ENCODE measurements at regions not wholly inside any gene's neighbourhood (a gene's known extent, or its start where the extent isn't known, plus 50 kb on each side); places are given as distances from the start of the nearest gene placed in this dataset.

GRCh38 chr4:119942806-119943205, 123.8 kb downstream of the MAD2L1 start:
- no peak for DNase-seq
- Histone ChIP-seq H2BK5ac (ENCODE audit: low read length) (no peak overlapping the region), H3K4me3 (ENCODE audit: low read length) (no peak overlapping the region), H3K56ac (ENCODE audit: low read length) (no peak overlapping the region), H3K27me3 (ENCODE audit: insufficient read depth, low read length, poor library complexity) (no peaks in the 10 kb centered on the region), H4K8ac (ENCODE audit: low read depth, low read length) (no peak overlapping the region), H2BK120ac (ENCODE audit: low read depth, low read length) (no peak overlapping the region), H3K27ac (ENCODE audit: low read depth, low read length) (no peak overlapping the region), H3K79me1 (ENCODE audit: low read length) (no peaks in the 10 kb centered on the region), H2AK5ac (ENCODE audit: low read length) (no peak overlapping the region), H3K4ac (ENCODE audit: low read depth, low read length) (no peak overlapping the region), H3K79me2 (ENCODE audit: control insufficient read depth, insufficient read depth, low read length) (no peaks in the 10 kb centered on the region), H3K23ac (ENCODE audit: low read length) (no peak overlapping the region), H4K5ac (ENCODE audit: low read length) (no peak overlapping the region), H3K4me2 (ENCODE audit: low read length) (no peak overlapping the region), H2BK15ac (replicated peaks; ENCODE audit: low read depth) (no peak overlapping the region), H3K36me3 (ENCODE audit: control insufficient read depth, insufficient read depth, low read length) (no peaks in the 10 kb centered on the region), H3K9ac (ENCODE audit: low read length) (no peak overlapping the region), H3K18ac (ENCODE audit: low read length) (no peak overlapping the region), H3K4me1 (ENCODE audit: control insufficient read depth, low read depth, low read length) (no peaks in the 10 kb centered on the region)
- no CpG with 5 or more reads among the region's 1 CpG for WGBS (ENCODE audit: extremely low coverage, insufficient coverage, low lambda C conversion rate)

GRCh38 chr4:119940557-119940956, 126.1 kb downstream of the MAD2L1 start:
- H3K79me1 ChIP-seq (ENCODE audit: low read length) = no peaks in the 10 kb centered on the region
- no peak overlapping the region for H4K8ac ChIP-seq (ENCODE audit: low read depth, low read length)
- H2BK15ac ChIP-seq (replicated peaks; ENCODE audit: low read depth) = no peak overlapping the region
- H3K79me2 ChIP-seq (ENCODE audit: control insufficient read depth, insufficient read depth, low read length) = no peaks in the 10 kb centered on the region
- no peak overlapping the region for H2BK5ac ChIP-seq (ENCODE audit: low read length)
- H3K18ac ChIP-seq (ENCODE audit: low read length) = no peak overlapping the region
- WGBS (ENCODE audit: extremely low coverage, insufficient coverage, low lambda C conversion rate) = no CpG with 5 or more reads among the region's 1 CpG
- H4K5ac ChIP-seq (ENCODE audit: low read length) = no peak overlapping the region
- H3K4ac ChIP-seq (ENCODE audit: low read depth, low read length) = no peak overlapping the region
- H3K4me2 ChIP-seq (ENCODE audit: low read length) = no peak overlapping the region
- DNase-seq = no peak
- H3K23ac ChIP-seq (ENCODE audit: low read length) = no peak overlapping the region
- no peaks in the 10 kb centered on the region for H3K36me3 ChIP-seq (ENCODE audit: control insufficient read depth, insufficient read depth, low read length)
- H3K27ac ChIP-seq (ENCODE audit: low read depth, low read length) = no peak overlapping the region
- no peak overlapping the region for H3K56ac ChIP-seq (ENCODE audit: low read length)
- no peaks in the 10 kb centered on the region for H3K27me3 ChIP-seq (ENCODE audit: insufficient read depth, low read length, poor library complexity)
- H2AK5ac ChIP-seq (ENCODE audit: low read length) = no peak overlapping the region
- no peak overlapping the region for H3K9ac ChIP-seq (ENCODE audit: low read length)
- H2BK120ac ChIP-seq (ENCODE audit: low read depth, low read length) = no peak overlapping the region
- H3K4me1 ChIP-seq (ENCODE audit: control insufficient read depth, low read depth, low read length) = no peaks in the 10 kb centered on the region
- no peak overlapping the region for H3K4me3 ChIP-seq (ENCODE audit: low read length)

- Histone ChIP-seq H3K27me3 (ENCODE audit: insufficient read depth, low read length, poor library complexity) (no peaks in the 10 kb centered on the region), H3K4me2 (ENCODE audit: low read length) (no peak overlapping the region), H2BK5ac (ENCODE audit: low read length) (no peak overlapping the region), H4K5ac (ENCODE audit: low read length) (no peak overlapping the region), H3K9ac (ENCODE audit: low read length) (no peak overlapping the region), H4K8ac (ENCODE audit: low read depth, low read length) (no peak overlapping the region), H2BK15ac (replicated peaks; ENCODE audit: low read depth) (no peak overlapping the region), H3K79me1 (ENCODE audit: low read length) (no peaks in the 10 kb centered on the region), H3K79me2 (ENCODE audit: control insufficient read depth, insufficient read depth, low read length) (no peaks in the 10 kb centered on the region), H3K56ac (ENCODE audit: low read length) (no peak overlapping the region), H3K4me1 (ENCODE audit: control insufficient read depth, low read depth, low read length) (no peaks in the 10 kb centered on the region), H2BK120ac (ENCODE audit: low read depth, low read length) (no peak overlapping the region), H3K23ac (ENCODE audit: low read length) (no peak overlapping the region), H2AK5ac (ENCODE audit: low read length) (no peak overlapping the region), H3K4ac (ENCODE audit: low read depth, low read length) (no peak overlapping the region), H3K36me3 (ENCODE audit: control insufficient read depth, insufficient read depth, low read length) (no peaks in the 10 kb centered on the region), H3K18ac (ENCODE audit: low read length) (no peak overlapping the region), H3K4me3 (ENCODE audit: low read length) (no peak overlapping the region), H3K27ac (ENCODE audit: low read depth, low read length) (no peak overlapping the region)
- WGBS (ENCODE audit: extremely low coverage, insufficient coverage, low lambda C conversion rate) = no CpG with 5 or more reads among the region's 6 CpGs
- no peak for DNase-seq
Observed at GRCh38 chr4:119939071-119939995, 127.3 kb downstream of the MAD2L1 start.

- H3K18ac ChIP-seq (ENCODE audit: low read length) = no peak overlapping the region
- no peak overlapping the region for H3K4me2 ChIP-seq (ENCODE audit: low read length)
- no peak overlapping the region for H4K5ac ChIP-seq (ENCODE audit: low read length)
- no peak overlapping the region for H3K9ac ChIP-seq (ENCODE audit: low read length)
- H3K4me3 ChIP-seq (ENCODE audit: low read length) = no peak overlapping the region
- H4K8ac ChIP-seq (ENCODE audit: low read depth, low read length) = no peak overlapping the region
- no peak overlapping the region for H3K4ac ChIP-seq (ENCODE audit: low read depth, low read length)
- no peaks in the 10 kb centered on the region for H3K79me2 ChIP-seq (ENCODE audit: control insufficient read depth, insufficient read depth, low read length)
- no peak overlapping the region for H2BK120ac ChIP-seq (ENCODE audit: low read depth, low read length)
- no peaks in the 10 kb centered on the region for H3K79me1 ChIP-seq (ENCODE audit: low read length)
- no peak overlapping the region for H3K27ac ChIP-seq (ENCODE audit: low read depth, low read length)
- no peaks in the 10 kb centered on the region for H3K4me1 ChIP-seq (ENCODE audit: control insufficient read depth, low read depth, low read length)
- no peak overlapping the region for H3K23ac ChIP-seq (ENCODE audit: low read length)
- H3K27me3 ChIP-seq (ENCODE audit: insufficient read depth, low read length, poor library complexity) = no peaks in the 10 kb centered on the region
- H3K56ac ChIP-seq (ENCODE audit: low read length) = no peak overlapping the region
- no peak overlapping the region for H2BK5ac ChIP-seq (ENCODE audit: low read length)
- H2BK15ac ChIP-seq (replicated peaks; ENCODE audit: low read depth) = no peak overlapping the region
- no peak for DNase-seq
- H3K36me3 ChIP-seq (ENCODE audit: control insufficient read depth, insufficient read depth, low read length) = no peaks in the 10 kb centered on the region
- H2AK5ac ChIP-seq (ENCODE audit: low read length) = no peak overlapping the region
Observed at GRCh38 chr4:119937746-119938145, 128.9 kb downstream of the MAD2L1 start.

GRCh38 chr4:119933606-119934005, 133.0 kb downstream of the MAD2L1 start:
- H3K79me2 ChIP-seq (ENCODE audit: control insufficient read depth, insufficient read depth, low read length) = no peaks in the 10 kb centered on the region
- H3K4me3 ChIP-seq (ENCODE audit: low read length) = no peak overlapping the region
- H3K18ac ChIP-seq (ENCODE audit: low read length) = no peak overlapping the region
- H4K8ac ChIP-seq (ENCODE audit: low read depth, low read length) = no peak overlapping the region
- H2AK5ac ChIP-seq (ENCODE audit: low read length) = no peak overlapping the region
- H2BK15ac ChIP-seq (replicated peaks; ENCODE audit: low read depth) = no peak overlapping the region
- no peak overlapping the region for H3K23ac ChIP-seq (ENCODE audit: low read length)
- no CpG with 5 or more reads among the region's 1 CpG for WGBS (ENCODE audit: extremely low coverage, insufficient coverage, low lambda C conversion rate)
- no peak overlapping the region for H3K9ac ChIP-seq (ENCODE audit: low read length)
- no peak overlapping the region for H2BK5ac ChIP-seq (ENCODE audit: low read length)
- no peak overlapping the region for H3K56ac ChIP-seq (ENCODE audit: low read length)
- DNase-seq = no peak
- no peaks in the 10 kb centered on the region for H3K27me3 ChIP-seq (ENCODE audit: insufficient read depth, low read length, poor library complexity)
- no peak overlapping the region for H3K4me2 ChIP-seq (ENCODE audit: low read length)
- H3K27ac ChIP-seq (ENCODE audit: low read depth, low read length) = no peak overlapping the region
- H3K36me3 ChIP-seq (ENCODE audit: control insufficient read depth, insufficient read depth, low read length) = no peaks in the 10 kb centered on the region
- no peak overlapping the region for H3K4ac ChIP-seq (ENCODE audit: low read depth, low read length)
- no peak overlapping the region for H4K5ac ChIP-seq (ENCODE audit: low read length)
- H2BK120ac ChIP-seq (ENCODE audit: low read depth, low read length) = no peak overlapping the region
- no peaks in the 10 kb centered on the region for H3K4me1 ChIP-seq (ENCODE audit: control insufficient read depth, low read depth, low read length)
- H3K79me1 ChIP-seq (ENCODE audit: low read length) = no peaks in the 10 kb centered on the region

- Histone ChIP-seq H3K18ac (ENCODE audit: low read length) (no peak overlapping the region), H2BK120ac (ENCODE audit: low read depth, low read length) (no peak overlapping the region)
Observed at GRCh38 chr4:119932277-119932676, 134.4 kb downstream of the MAD2L1 start.

More at GRCh38 chr4:119932277-119932676, 134.4 kb downstream of the MAD2L1 start:
- DNase-seq = no peak
- no peaks in the 10 kb centered on the region for H3K36me3 ChIP-seq (ENCODE audit: control insufficient read depth, insufficient read depth, low read length)
- no peak overlapping the region for H4K5ac ChIP-seq (ENCODE audit: low read length)
- no peak overlapping the region for H4K8ac ChIP-seq (ENCODE audit: low read depth, low read length)
- no peak overlapping the region for H3K9ac ChIP-seq (ENCODE audit: low read length)
- H3K4me3 ChIP-seq (ENCODE audit: low read length) = no peak overlapping the region
- H3K4me1 ChIP-seq (ENCODE audit: control insufficient read depth, low read depth, low read length) = no peaks in the 10 kb centered on the region
- H3K4me2 ChIP-seq (ENCODE audit: low read length) = no peak overlapping the region
- no peak overlapping the region for H3K4ac ChIP-seq (ENCODE audit: low read depth, low read length)
- H3K79me1 ChIP-seq (ENCODE audit: low read length) = no peaks in the 10 kb centered on the region
- H3K27ac ChIP-seq (ENCODE audit: low read depth, low read length) = no peak overlapping the region
- no peak overlapping the region for H3K56ac ChIP-seq (ENCODE audit: low read length)
- H2BK15ac ChIP-seq (replicated peaks; ENCODE audit: low read depth) = no peak overlapping the region
- H3K23ac ChIP-seq (ENCODE audit: low read length) = no peak overlapping the region
- WGBS (ENCODE audit: extremely low coverage, insufficient coverage, low lambda C conversion rate) = no CpG with 5 or more reads among the region's 2 CpGs
- no peaks in the 10 kb centered on the region for H3K27me3 ChIP-seq (ENCODE audit: insufficient read depth, low read length, poor library complexity)
- H3K79me2 ChIP-seq (ENCODE audit: control insufficient read depth, insufficient read depth, low read length) = no peaks in the 10 kb centered on the region
- H2BK5ac ChIP-seq (ENCODE audit: low read length) = no peak overlapping the region
- H2AK5ac ChIP-seq (ENCODE audit: low read length) = no peak overlapping the region
